GM12892 (cell line): ENCODE measurements at regions not wholly inside any gene's neighbourhood (a gene's known extent, or its start where the extent isn't known, plus 50 kb on each side); places are given as distances from the start of the nearest gene placed in this dataset.

Source experiments
- POLR2AphosphoS5 ChIP-seq: IDR thresholded peaks from 2 replicates; pipeline ENCODE4 v1.6.1; 2011; ENCODE audit warnings: low read depth, low read length, control low read depth
- TAF1 ChIP-seq: IDR thresholded peaks from 2 replicates; pipeline ENCODE4 v1.6.1; 2011; ENCODE audit warnings: low read depth, mild to moderate bottlenecking, control low read depth, low read length, borderline replicate concordance

GRCh38 chr9:82512728-82513127 lies 524.2 kb downstream of the SPATA31D1 start:
- TF ChIP-seq POLR2AphosphoS5 (no peak), TAF1 (no peak)
